Suppressor macrophage (primary cell): ENCODE measurements at regions not wholly inside any gene's neighbourhood (a gene's known extent, or its start where the extent isn't known, plus 50 kb on each side); places are given as distances from the start of the nearest gene placed in this dataset.
A peak's percentile ranks its signal among the peaks of the same experiment; 100 is the strongest.

Source experiments
- DNase-seq, 4 experiments: peaks; one replicate each; pipeline ENCODE4 v3.0.0-alpha.2; 2020 to 2022

DNA sequence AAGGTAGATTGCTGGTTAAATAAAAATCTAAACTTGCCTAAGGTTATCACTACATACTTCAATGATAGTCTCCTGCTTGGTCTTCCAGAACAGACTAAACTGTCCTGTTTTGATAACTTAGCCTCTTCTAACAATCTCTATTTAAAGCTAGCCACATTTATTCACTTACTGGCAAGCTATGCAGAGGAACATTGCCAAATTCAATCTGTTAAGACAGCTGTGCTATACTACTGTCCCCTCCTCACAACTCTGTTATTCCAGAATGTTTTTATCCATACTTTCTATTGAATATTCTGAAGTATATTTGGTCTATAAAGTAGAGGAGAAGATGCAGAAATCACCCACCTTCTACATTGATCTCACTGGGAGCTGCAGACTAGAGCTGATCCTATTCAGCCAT lies 594.0 kb upstream of the CCDC54 start:
- DNase-seq = no peak

DNA sequence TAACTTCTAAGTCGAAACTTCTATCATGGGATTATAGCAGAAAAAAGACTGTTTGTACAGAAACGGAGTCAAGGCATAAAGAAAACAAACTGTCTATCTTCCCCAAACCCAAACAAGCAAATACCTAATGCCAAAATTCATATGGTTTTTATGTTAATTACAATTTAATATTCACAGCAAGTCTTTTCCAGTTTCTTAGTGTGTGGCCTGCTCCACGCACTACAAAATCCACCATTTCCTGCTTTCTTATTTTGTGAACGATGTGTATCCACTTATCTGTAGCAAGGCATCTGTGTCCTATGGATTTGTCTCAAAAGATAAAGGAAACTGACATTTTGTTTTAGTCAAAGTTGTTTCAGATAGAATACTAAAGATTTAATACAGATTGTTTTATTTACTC lies 588.0 kb upstream of the CCDC54 start:
- DNase-seq = no peak

- no peak for DNase-seq
Measured at GRCh38 chr3:106792716-106793115, 584.5 kb upstream of the CCDC54 start.

DNA sequence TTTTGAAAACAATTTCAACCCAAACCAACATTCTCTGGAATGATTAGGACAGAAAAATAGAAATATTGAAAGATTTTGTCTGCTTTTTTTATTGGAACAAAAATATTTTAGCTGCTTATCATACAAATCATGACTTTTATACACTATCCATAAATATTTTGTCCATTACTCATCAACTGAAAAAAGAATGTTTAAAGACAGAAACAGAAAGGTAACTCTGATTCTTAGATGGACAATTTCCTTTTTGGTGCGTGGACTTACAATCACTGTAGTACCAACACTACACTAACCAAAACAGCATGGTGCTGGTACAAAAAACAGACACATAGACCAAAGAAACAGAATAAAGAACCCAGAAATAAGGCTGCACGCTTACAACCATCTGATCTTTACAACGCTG lies 582.8 kb upstream of the CCDC54 start:
- no peak for DNase-seq

DNA sequence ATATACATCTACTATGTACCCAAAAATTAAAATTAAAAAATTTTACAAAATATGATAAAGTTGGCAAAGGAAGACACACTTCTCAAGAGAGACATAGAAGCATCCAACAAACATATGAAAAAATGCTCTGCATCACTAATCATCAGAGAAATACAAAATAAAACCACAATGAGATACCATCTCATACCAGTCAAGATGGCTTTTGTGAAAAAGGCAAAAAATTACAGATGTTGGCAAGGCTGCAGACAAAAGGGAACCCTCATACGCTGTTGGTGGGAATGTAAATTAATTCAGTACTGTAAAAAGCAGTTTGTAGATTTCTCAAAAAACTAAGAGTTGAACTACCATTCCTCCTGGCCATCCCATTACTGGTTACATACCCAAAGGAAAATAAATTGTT lies 581.7 kb upstream of the CCDC54 start:
- DNase-seq = no peak

DNA sequence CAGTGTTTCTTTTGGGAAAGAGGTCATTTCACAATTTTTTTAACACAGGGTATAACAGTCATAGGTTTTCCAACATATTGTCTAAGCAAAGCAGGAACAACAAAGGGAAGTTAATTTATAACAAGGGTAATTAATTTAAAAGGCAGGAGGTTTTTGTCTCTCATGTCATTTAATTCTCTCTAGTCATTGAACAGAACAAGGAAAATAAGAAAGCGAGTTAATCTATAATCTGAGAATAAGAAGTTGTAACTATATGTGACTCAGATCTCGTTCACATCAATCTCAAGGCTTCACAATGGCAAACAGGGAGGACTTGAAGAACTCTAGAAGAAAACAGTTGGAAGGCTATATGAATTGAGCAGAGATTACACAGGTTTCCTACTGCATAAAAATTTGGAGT lies 579.8 kb upstream of the CCDC54 start:
- no peak for DNase-seq

DNA sequence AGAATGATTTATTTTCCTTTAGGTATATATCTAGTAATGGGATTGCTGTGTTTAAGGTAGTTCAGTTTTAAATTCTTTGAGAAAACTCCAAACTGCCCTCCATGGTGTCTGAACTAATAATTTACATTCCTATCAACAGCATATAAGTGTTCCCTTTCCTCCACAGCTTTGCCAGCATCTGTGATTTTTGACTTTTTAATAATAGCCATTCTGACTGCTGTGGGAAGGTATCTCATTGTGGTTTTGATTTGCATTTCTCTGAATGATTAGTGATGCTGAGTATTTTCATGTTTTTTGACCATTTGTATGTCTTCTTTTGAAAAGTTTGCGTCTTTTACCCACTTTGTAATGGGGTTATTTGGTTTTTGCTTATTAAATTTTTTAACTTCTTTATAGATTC lies 571.6 kb upstream of the CCDC54 start:
- no peak for DNase-seq

DNA sequence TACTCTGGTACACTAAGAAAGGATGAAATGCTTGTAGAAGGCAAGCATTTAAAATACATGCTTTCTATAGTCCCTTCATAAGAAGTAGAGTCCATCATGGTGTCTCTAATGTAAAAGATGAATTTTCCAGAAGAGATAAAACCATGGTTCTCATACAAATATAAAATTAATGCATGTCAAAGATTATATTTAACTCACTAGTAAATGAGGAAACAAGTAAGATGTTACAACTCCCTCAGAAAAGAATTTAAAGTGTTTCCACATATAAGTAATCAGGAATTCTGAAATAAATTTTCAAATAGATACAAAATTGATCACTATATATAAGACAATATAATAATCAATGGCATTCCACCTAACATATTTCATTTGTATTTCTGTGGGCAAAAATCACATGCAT lies 570.3 kb upstream of the CCDC54 start:
- DNase-seq = no peak

DNA sequence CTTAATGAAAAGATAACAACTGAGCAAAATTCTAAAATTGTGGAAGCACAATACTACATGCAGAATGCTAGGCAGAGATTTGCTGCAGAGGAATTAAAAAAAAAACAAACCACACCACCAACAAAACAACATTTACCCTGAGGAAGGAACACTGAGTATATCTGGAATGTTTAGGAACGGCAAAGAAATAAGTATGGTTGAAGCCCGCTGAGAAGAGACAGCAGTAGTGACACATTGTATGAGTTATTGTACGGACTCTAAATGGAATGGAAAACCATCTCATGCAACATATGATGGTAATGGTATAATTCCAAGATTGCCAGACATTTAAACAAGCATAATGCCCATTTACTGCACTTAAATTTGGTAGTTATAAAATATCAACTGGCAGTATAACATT lies 568.2 kb upstream of the CCDC54 start:
- no peak for DNase-seq

DNA sequence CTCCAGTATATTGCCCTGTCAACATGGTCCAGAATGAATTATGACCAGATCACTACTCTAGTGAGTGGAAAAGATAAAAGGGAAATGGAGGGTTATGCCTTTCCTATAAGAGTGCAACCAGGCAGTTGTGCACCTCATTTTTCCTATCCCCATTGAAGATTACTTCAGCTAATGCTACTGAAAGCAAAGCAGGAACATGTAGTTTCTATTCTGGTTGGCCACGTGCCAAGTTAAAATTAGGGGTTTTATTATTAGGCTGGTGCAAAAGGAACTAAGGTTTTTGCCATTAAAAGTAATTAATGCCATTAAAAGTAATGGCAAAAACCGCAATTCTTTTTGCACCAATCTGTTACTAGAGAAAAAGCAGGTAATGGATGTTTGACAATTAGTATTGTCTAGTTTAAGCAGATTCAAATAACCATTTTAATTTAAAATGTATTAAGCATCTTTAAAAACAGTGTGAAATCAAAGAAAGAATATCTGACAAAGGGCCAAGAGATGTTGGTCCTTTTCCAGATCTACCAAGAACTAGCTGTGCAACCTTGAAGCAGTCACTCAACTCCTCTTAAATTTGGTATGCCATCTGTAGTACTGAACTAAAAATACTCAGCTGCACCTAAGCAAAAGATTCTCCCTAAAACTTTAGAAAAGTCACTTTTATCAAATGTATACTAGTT lies 567.5 kb upstream of the CCDC54 start:
- no peak for DNase-seq

- no peak for DNase-seq
Measured at GRCh38 chr3:106810300-106810875, 566.9 kb upstream of the CCDC54 start.

- DNase-seq = no peak
Measured at GRCh38 chr3:106811376-106811775, 565.9 kb upstream of the CCDC54 start.

- DNase-seq = no peak
Measured at GRCh38 chr3:106813742-106814141, 563.5 kb upstream of the CCDC54 start.

- DNase-seq = no peak
Measured at GRCh38 chr3:106814231-106814630, 563.0 kb upstream of the CCDC54 start.

DNA sequence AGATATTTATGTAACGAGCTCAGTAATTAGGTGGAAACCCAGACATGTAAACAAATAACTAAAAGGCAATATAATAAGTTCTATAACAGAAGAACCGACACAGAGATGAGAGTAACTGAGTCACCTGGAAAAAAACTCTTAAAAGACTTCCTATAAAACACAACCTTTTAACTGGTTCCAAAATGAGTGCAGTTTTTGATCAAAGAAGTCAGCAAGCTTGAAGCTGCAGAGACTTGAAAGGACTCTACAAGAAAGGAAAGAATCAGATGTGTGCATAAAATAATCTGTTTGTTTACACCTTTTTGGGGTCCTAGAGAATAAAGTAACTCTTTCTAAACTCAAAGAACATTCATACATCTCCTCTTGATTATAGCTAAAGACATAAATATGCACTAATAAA lies 560.4 kb upstream of the CCDC54 start:
- no peak for DNase-seq

GRCh38 chr3:106817706-106818105 lies 559.5 kb upstream of the CCDC54 start:
- no peak for DNase-seq

- no peak for DNase-seq
Measured at GRCh38 chr3:106819440-106819839, 557.8 kb upstream of the CCDC54 start.

- no peak for DNase-seq
Measured at GRCh38 chr3:106820726-106821362, 556.4 kb upstream of the CCDC54 start.

DNA sequence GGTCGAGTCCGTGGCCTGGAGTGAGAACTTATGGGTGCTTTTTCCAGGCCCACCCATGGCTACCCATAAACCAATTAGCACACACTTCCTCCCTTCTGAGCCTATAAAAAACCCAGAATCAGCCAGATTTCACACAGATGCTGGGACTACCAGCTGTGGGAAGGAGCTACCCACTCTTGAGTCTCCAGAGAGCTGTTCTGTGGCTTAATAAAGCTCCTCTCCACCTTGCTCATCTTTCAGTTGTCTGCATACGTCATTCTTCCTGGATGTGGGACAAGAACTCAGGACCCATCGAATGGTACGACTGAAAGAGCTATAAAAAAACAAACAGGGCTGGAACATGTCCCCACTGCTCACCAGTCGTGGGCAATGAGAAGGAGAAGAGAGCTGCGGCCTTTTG lies 555.4 kb upstream of the CCDC54 start:
- DNase-seq = no peak

DNA sequence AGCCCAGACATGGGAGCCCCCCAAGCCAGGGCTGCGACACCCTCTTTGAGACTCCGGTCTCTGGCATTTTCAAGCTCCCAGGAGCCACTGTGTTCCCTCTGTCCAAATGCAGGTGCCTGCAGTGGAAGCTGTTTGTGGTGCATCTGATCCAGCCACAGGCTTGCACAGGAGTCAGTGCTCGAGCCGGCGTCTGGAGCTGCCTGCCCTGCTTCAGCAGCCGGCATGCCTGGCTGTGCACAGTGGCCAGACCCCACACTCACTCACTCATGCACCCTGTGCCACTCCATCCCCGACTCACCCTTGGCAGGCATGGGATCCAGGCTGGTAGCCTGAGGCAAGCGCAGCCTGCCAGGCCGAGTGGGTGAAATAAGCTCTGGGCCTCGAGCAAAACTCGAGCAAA lies 555.0 kb upstream of the CCDC54 start:
- no peak for DNase-seq

DNA sequence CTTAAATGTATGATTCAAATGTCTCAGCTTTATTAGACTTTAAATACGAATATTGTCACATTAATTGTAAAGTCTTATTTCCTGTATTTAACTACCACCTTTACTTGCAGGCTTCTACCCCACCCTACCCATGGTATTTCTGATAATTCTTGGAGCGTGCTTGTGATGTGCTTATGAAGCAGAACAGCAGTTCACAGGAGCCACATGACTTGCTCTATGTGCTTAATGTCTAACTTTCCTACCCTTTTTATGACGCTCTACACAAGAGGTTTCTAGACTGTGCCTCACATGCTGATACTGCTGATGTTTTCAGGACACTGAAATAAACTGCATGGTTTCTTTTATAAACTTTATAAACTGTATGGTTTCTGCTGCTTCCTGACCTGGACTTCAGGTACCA lies 553.5 kb upstream of the CCDC54 start:
- no peak for DNase-seq

DNA sequence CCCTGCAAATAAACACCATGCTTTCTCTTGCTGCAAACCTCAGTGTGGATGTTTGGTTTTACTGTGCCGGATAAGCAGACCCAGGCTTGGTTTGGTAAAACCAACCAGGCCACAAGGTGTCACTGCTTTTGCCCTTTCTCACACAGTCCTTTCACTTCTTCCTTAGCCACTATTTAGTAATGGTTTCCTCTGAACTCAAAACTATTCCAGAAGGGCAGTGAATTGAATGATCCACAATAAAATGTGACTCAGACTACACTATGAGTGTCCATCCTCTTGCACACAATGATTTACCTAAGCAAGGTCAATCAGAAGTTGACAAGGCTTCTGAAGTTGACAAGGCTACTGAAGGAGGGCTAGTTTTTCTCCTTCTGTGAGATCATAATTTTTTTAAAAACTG lies 552.4 kb upstream of the CCDC54 start:
- DNase-seq = peak in 1 of 4 experiments; percentile 1

DNA sequence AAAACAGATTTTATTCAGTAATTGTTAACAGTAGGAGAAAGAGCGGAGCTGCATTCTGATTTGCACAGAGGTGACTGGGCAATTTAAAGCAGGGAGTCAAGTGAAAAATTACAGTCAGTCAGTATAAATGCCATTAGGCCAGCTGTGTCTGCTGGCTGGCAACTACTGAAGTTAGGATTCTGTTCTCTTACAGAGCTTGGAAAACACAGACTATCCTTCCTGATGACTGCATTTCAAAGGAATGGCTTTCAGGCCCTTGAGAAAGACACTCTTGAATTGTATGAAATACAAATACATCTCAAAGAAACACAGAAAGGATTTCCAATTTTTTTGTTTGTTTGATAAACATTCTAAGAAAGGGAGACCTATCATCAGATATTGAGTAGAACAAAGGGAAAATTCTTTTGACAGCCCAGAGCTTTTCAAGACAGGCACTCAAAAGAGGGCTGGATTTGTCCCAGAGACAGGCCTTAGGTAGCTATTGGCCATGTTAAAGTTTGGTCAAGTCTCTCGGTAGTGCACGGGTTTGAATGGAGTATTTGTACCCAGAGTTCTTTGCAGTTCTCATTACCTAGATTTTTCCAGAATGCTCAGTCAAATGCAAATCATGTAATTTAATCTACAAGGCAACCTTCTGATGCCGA lies 551.2 kb upstream of the CCDC54 start:
- DNase-seq = no peak

GRCh38 chr3:106826791-106827311 lies 550.4 kb upstream of the CCDC54 start:
- no peak for DNase-seq
